ENCODE measurements at regions not wholly inside any gene's neighbourhood (a gene's known extent, or its start where the extent isn't known, plus 50 kb on each side); places are given as distances from the start of the nearest gene placed in this dataset.

DNA sequence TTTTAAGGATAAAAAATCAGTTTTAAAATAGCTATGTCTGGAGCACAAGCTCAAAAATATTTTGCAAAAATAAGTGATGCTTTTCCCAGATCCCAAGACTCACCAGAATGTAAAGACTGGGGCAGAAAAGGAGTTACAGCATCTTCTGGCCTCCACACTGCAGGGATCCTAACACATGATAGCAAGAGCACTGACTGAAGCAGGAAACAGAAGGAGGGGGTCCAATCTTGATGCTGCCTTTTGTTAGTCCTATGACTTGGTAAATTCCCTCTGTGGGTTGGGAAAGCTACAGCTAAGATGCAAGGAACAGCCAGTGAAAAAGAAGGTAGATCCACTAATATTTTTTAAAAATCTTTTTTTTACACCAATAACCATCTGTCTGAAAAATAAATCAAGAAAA is 54.2 kb upstream of the TNR start:
- no peak overlapping the region for H3K27ac ChIP-seq (ENCODE audit: low read depth in 1 of 2, low read length in 2 of 2)
- DNase-seq (no peak), ATAC-seq (ENCODE audit: poor library complexity) (no peak)
- H3K9me3 ChIP-seq (ENCODE audit: control insufficient read depth in 1 of 2, insufficient read depth in 1 of 2, low read length in 2 of 2): no peaks in the 10 kb centered on the region
- Mint-ChIP-seq H3K36me3 (ENCODE audit: low read depth) (no peaks in the 10 kb centered on the region), H3K27ac (no peak overlapping the region), H3K4me1 (ENCODE audit: low read depth) (no peaks in the 10 kb centered on the region), H3K4me3 (no peak overlapping the region), H3K27me3 (peaks cover 15% of the 10 kb centered on the region), H3K9me3 (no peaks in the 10 kb centered on the region)
- no peaks in the 10 kb centered on the region for H3K36me3 ChIP-seq (ENCODE audit: insufficient read depth, low read length)
- CTCF ChIA-PET: no interaction called here
- TF ChIP-seq, protein P1, sequence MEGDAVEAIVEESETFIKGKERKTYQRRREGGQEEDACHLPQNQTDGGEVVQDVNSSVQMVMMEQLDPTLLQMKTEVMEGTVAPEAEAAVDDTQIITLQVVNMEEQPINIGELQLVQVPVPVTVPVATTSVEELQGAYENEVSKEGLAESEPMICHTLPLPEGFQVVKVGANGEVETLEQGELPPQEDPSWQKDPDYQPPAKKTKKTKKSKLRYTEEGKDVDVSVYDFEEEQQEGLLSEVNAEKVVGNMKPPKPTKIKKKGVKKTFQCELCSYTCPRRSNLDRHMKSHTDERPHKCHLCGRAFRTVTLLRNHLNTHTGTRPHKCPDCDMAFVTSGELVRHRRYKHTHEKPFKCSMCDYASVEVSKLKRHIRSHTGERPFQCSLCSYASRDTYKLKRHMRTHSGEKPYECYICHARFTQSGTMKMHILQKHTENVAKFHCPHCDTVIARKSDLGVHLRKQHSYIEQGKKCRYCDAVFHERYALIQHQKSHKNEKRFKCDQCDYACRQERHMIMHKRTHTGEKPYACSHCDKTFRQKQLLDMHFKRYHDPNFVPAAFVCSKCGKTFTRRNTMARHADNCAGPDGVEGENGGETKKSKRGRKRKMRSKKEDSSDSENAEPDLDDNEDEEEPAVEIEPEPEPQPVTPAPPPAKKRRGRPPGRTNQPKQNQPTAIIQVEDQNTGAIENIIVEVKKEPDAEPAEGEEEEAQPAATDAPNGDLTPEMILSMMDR (IDR thresholded peaks at IDR 0.05): no peak
- POLR2A ChIA-PET: no interaction called here
- no peak overlapping the region for H3K4me3 ChIP-seq (ENCODE audit: low read length)
- intact Hi-C loops (cut with DNase I, micrococcal nuclease): no loop called here
- H3K4me1 ChIP-seq (ENCODE audit: insufficient read depth, low read length): no peaks in the 10 kb centered on the region
- no peaks in the 10 kb centered on the region for H3K27me3 ChIP-seq (ENCODE audit: control insufficient read depth in 1 of 2, insufficient read depth in 2 of 2, low read length in 2 of 2)

DNA sequence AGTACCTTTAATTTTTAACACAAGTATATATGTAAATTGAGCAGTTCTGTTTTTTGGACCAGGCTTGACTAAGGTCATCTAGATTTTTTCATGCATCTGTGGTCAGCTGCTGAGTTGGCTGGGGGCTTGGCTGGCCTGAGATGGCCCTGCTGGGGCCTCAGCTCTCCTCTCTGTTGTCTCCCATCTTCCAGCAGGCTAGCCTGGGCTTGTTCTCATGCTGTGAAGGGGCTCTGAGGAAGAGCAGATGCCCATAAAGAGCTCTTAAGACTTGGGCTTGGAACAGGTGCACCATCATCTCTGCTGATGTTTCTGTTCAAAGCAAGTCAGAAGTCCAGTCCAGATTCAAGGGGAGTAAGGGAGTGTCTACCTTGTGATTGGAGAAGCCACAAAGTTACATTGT is 51.2 kb upstream of the TNR start:
- Mint-ChIP-seq H3K4me3 (no peak overlapping the region), H3K27me3 (peaks cover 15% of the 10 kb centered on the region), H3K9me3 (no peaks in the 10 kb centered on the region), H3K4me1 (ENCODE audit: low read depth) (no peaks in the 10 kb centered on the region), H3K27ac (no peak overlapping the region), H3K36me3 (ENCODE audit: low read depth) (no peaks in the 10 kb centered on the region)
- no peaks in the 10 kb centered on the region for H3K9me3 ChIP-seq (ENCODE audit: control insufficient read depth in 1 of 2, insufficient read depth in 1 of 2, low read length in 2 of 2)
- TF ChIP-seq, protein P1 (IDR thresholded peaks at IDR 0.05): no peak
- no peak for ATAC-seq (ENCODE audit: poor library complexity)
- no peaks in the 10 kb centered on the region for H3K27me3 ChIP-seq (ENCODE audit: control insufficient read depth in 1 of 2, insufficient read depth in 2 of 2, low read length in 2 of 2)
- H3K4me3 ChIP-seq (ENCODE audit: low read length): no peak overlapping the region
- CTCF ChIA-PET: no interaction called here
- intact Hi-C loops (cut with DNase I, micrococcal nuclease): no loop called here
- no peaks in the 10 kb centered on the region for H3K4me1 ChIP-seq (ENCODE audit: insufficient read depth, low read length)
- POLR2A ChIA-PET: no interaction called here
- no peak overlapping the region for H3K27ac ChIP-seq (ENCODE audit: low read depth in 1 of 2, low read length in 2 of 2)
- DNase-seq: no peak
- H3K36me3 ChIP-seq (ENCODE audit: insufficient read depth, low read length): no peaks in the 10 kb centered on the region

DNA sequence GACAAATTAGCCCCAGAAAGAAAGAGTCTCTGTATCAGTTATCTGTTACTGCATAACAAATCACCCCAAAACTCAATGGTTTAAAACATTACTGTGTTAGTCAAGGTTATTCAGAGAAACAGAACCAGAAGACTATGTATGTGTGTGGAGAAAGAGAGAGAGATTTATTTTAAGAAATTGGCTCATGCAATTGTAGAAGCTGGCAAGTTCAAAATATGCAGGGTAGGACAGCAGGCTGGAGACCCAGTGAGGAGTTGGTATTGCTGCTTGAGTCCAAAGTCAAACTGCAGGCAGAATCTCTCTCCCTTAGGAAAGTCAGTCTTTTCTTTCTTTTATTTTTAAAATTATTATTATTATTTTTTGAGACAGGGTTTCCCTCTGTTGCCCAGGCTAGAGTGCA is 50.2 kb upstream of the TNR start:
- intact Hi-C loops (cut with DNase I, micrococcal nuclease): no loop called here
- ChIA-PET CTCF (no interaction called here), POLR2A (no interaction called here)
- Histone ChIP-seq H3K4me1 (ENCODE audit: insufficient read depth, low read length) (no peaks in the 10 kb centered on the region), H3K4me3 (ENCODE audit: low read length) (no peak overlapping the region), H3K27me3 (ENCODE audit: control insufficient read depth in 1 of 2, insufficient read depth in 2 of 2, low read length in 2 of 2) (peaks cover 0 to 2% of the 10 kb centered on the region in 2 experiments), H3K9me3 (ENCODE audit: control insufficient read depth in 1 of 2, insufficient read depth in 1 of 2, low read length in 2 of 2) (no peaks in the 10 kb centered on the region), H3K36me3 (ENCODE audit: insufficient read depth, low read length) (no peaks in the 10 kb centered on the region), H3K27ac (ENCODE audit: low read depth in 1 of 2, low read length in 2 of 2) (no peak overlapping the region)
- no peaks in the 10 kb centered on the region for H3K36me3 Mint-ChIP-seq (ENCODE audit: low read depth)
- no peaks in the 10 kb centered on the region for H3K4me1 Mint-ChIP-seq (ENCODE audit: low read depth)
- no peak for DNase-seq
- no peaks in the 10 kb centered on the region for H3K9me3 Mint-ChIP-seq
- TF ChIP-seq, protein P1 (IDR thresholded peaks at IDR 0.05): no peak
- no peak overlapping the region for H3K4me3 Mint-ChIP-seq
- ATAC-seq (ENCODE audit: poor library complexity): no peak
- no peak overlapping the region for H3K27ac Mint-ChIP-seq
- peaks cover 17% of the 10 kb centered on the region for H3K27me3 Mint-ChIP-seq
